SK-N-SH treated with all-trans-retinoic acid at 6 μM for 48 hours (cell line): ENCODE measurements at regions not wholly inside any gene's neighbourhood (a gene's known extent, or its start where the extent isn't known, plus 50 kb on each side); places are given as distances from the start of the nearest gene placed in this dataset.

ENCODE experiments used
- ISL1 ChIP-seq: fragments of 250-450 bp; sonication (Bioruptor Pico); IDR thresholded peaks from 2 replicates; pipeline ENCODE4 v2.1.2; 2022; ENCODE audit warnings: mild to moderate bottlenecking, moderate library complexity
- RARB ChIP-seq: fragments of 250-450 bp; sonication (Bioruptor Pico); IDR thresholded peaks from 2 replicates; pipeline ENCODE4 v1.8.0; 2021; ENCODE audit warnings: mild to moderate bottlenecking, moderate library complexity
- TOX ChIP-seq: fragments of 250-450 bp; sonication (Bioruptor Pico); IDR thresholded peaks from 2 replicates; pipeline ENCODE4 v1.8.0; 2021; ENCODE audit warnings: mild to moderate bottlenecking, moderate library complexity, borderline replicate concordance
- ZFP3 ChIP-seq: fragments of 250-450 bp; sonication (Bioruptor Pico); IDR thresholded peaks from 2 replicates; pipeline ENCODE4 v1.5.0; 2020; ENCODE audit warnings: mild to moderate bottlenecking, moderate library complexity
- TF ChIP-seq, protein P1 (sequence below): fragments of 250-450 bp; sonication (Bioruptor Pico); IDR thresholded peaks from 2 replicates; pipeline ENCODE4 v1.5.1; 2020; ENCODE audit warnings: low read depth, mild to moderate bottlenecking, moderate library complexity
- TF ChIP-seq, protein P2 (sequence below): fragments of 250-450 bp; sonication (Bioruptor Pico); IDR thresholded peaks from 2 replicates; pipeline ENCODE4 v1.8.0; 2020; ENCODE audit warnings: mild to moderate bottlenecking, moderate library complexity, borderline replicate concordance

DNA sequence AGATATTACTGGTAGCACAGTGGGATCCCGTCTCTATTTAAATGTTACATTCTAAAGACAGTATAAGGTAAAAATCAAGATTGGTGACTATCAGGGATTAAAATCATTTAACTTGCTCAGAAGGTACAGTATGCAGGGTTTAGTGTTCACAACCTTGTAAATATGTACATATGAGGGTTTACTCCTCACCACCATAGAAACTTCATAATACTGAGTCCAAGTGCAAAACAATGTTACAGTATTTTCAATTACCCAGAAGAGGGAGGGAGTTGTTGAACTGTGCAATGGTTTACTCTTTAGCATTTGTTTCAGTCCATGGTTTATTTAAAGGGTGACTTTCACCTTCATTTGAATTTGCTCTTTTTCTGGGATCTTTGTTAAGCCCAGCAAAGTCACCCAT, 165.1 kb downstream of the ZNF621 start:
- no peak for TF ChIP-seq ISL1 (CRISPR knock-in tag)
- TF ChIP-seq, protein P1, sequence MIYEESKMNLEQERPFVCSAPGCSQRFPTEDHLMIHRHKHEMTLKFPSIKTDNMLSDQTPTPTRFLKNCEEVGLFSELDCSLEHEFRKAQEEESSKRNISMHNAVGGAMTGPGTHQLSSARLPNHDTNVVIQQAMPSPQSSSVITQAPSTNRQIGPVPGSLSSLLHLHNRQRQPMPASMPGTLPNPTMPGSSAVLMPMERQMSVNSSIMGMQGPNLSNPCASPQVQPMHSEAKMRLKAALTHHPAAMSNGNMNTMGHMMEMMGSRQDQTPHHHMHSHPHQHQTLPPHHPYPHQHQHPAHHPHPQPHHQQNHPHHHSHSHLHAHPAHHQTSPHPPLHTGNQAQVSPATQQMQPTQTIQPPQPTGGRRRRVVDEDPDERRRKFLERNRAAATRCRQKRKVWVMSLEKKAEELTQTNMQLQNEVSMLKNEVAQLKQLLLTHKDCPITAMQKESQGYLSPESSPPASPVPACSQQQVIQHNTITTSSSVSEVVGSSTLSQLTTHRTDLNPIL (CRISPR knock-in tag), result no peak
- no peak for TF ChIP-seq RARB (CRISPR knock-in tag)
- no peak for TF ChIP-seq ZFP3
- TF ChIP-seq, protein P2, sequence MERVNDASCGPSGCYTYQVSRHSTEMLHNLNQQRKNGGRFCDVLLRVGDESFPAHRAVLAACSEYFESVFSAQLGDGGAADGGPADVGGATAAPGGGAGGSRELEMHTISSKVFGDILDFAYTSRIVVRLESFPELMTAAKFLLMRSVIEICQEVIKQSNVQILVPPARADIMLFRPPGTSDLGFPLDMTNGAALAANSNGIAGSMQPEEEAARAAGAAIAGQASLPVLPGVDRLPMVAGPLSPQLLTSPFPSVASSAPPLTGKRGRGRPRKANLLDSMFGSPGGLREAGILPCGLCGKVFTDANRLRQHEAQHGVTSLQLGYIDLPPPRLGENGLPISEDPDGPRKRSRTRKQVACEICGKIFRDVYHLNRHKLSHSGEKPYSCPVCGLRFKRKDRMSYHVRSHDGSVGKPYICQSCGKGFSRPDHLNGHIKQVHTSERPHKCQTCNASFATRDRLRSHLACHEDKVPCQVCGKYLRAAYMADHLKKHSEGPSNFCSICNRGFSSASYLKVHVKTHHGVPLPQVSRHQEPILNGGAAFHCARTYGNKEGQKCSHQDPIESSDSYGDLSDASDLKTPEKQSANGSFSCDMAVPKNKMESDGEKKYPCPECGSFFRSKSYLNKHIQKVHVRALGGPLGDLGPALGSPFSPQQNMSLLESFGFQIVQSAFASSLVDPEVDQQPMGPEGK (CRISPR knock-in tag), result no peak
- TF ChIP-seq TOX (CRISPR knock-in tag), result no peak
